RCC 7860 (cell line): ENCODE measurements at regions not wholly inside any gene's neighbourhood (a gene's known extent, or its start where the extent isn't known, plus 50 kb on each side); places are given as distances from the start of the nearest gene placed in this dataset.
"Not testable (repeated sequence)": the region's sequence is repeated elsewhere in the genome, so short reads cannot be mapped to it uniquely, and the experiment has no call there.

Experiments used
- DNase-seq: peaks from one replicate; pipeline ENCODE4 v3.0.0-alpha.2; 2015; ENCODE audit warnings: low spot score
- FAIRE-seq: peaks from 2 replicates; lab custom pipeline; 2012; peaks lifted over from hg19 to GRCh38; lab: Jason Lieb, UNC

DNA sequence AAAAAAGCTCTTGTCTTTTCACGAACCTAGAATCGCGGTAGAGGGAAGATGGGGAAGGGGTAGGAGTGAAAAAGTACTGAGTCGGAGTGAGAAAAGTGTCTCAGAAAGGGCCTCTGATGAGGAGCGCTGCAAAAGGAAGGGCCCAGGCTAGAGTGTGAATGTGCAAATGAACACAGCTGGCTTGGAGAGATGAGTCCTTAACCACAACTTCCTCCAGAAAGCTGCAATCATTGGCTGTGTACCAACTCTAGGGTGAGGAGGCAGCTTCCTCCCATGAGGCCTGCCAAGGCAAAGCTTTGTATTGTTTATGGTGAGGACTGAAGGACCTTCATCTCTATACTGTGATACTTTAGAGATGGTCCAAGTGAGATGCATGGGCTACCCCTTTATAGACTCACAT lies 566.9 kb upstream of the ANO5 start:
- FAIRE-seq (no peak), DNase-seq (peak; percentile 20)

DNA sequence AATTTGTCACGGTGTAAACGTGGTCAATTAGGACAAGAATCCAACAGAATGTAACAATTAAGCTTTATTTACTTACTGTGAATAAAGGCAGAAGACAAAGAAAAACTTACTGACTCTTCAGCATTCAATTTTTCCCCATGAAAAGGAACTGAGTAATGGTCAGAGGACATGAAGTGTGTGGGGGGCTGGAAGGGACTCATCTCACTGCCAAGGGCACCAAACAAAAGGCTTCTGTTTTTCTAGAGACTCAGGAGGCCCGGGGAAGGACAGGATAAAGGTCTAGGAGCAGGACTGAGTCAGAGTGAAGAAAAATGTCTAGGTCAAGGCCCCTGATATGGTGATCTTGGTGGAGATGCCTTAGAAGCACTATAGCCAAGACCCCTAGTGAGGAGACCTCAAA lies 564.2 kb upstream of the ANO5 start:
- DNase-seq, result no peak
- no peak for FAIRE-seq

DNA sequence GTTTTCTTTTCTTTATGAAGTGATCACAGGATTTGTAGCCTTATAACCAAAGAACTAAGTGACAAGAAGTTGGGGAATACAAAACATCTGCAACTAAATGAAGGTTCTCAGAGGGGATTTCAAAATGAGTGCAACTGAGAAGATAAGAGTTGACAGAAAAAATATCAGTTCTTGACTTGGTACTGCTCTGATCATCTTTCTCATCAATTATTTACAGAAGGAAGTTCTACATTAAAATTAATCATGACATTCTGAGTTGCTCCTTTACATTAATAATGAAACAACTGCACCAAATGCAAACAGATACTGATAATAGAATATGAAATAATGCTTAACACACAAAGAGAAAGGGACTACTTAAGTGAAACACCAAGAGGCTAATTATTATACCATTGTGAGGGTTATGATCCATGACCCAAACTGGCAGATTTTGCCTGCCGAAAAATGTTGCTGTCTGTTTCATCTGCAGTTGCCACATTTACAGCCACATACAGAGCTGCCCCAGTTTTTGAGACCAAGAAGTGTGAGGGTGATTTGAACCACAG lies 561.9 kb upstream of the ANO5 start:
- DNase-seq (no peak), FAIRE-seq (no peak)

DNA sequence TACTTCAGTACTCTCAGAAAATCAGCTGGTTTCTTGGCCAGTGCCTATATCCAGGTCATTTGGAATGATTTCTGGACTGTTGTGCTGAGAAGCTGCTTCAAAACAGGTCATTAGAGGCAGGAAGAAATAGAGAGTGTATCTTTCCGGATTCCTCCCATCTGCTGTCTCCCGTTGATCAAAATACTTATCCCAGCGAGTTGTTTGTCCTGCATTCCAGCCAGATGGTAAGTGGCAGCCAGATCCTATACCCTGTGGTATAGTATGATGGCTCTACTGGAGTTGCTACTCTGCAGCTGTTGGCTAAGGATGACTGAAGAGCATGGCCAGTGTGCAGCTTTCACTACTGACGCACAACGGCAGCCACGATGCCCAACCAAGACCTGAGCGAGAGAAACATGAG lies 560.9 kb upstream of the ANO5 start:
- DNase-seq (no peak), FAIRE-seq (no peak)

DNA sequence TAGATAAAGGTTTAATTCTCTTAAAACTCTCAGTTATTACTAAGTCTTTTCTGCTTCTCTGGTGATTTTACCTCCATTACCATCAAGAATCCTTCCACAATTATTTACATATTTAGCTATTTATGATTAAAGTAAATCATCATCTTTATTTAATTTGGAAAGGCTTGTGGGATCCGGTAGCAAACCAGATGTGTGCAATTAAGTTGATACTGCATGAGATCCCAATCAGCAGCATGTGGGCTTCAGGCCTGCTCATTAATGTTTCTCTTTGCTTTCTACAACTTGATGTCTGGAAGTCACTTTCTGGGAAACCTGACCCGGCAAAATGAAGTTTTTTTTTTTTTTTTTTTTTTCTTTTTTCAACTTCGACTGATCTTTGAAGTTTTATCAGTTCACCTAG lies 558.4 kb upstream of the ANO5 start:
- FAIRE-seq (no peak), DNase-seq (no peak)

DNA sequence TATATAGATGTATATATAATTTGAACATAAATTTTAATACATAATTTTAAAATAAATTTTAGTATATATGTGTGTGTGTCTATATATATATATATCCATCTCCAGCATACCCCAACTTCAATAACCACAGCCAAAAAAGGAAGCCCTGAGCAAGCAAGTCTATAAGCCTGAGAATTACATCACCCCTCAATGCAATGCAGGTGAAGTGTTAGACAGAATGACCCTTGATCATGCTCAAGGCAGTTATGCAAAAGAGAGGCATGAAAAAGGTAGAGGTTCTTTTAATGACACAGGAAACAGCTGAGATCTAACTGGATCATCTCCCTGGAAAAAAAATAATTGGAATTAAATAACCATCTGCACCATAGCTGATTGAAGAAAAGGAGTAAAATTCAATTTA lies 557.9 kb upstream of the ANO5 start:
- no peak for DNase-seq
- FAIRE-seq, result no peak

DNA sequence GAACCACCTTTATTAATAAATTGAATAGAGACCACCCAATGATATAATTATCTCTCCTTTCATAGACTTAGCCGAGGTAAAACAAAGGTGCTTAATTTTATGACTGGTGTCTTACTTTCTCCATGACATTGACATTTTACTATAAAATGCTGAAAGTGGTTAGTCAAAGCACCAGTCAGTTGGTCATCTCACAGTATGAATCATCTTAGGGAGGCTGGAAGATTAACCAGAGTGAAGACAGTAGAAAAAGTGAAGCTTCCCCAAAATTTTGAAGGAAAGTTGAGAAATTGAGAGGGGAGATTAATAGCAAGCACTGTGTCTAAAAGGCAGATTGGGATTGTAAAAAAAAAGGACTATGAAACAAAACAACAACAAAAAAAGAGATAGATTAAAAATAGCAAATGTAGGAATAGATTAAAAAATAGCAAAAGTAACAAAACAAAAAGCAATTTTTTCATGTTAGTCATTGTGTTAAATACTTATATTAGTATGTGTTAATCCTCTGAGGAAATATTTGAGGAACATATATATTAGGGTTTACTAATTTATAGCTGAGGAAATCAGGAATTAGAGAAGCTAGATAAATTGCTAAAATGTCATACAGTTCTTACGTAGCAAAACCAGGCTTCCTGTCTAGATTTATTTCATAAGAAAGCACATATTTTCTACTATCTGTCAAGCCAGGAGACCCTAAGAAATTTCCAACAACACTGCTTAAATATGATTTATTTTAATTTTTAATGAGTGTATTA lies 557.3 kb upstream of the ANO5 start:
- FAIRE-seq (no peak), DNase-seq (no peak)

DNA sequence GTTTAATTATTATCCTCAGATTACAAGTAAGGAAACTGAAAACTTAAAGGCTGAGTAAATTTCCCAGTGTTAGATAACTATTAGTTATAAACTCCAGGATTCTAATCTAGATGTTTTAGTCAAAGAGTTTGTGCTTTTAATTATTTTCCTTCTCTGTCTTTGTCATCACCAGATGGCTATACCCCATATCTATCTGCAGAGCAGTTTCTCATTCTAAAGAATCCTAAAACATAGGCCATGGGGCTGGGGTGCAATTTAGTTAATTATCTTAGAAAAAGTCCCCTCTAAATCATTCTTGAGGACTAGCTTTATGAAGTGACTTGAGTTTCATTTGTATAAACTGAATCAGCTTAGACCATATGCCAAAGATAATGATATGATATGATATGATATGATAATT lies 556.3 kb upstream of the ANO5 start:
- FAIRE-seq (no peak), DNase-seq (no peak)

DNA sequence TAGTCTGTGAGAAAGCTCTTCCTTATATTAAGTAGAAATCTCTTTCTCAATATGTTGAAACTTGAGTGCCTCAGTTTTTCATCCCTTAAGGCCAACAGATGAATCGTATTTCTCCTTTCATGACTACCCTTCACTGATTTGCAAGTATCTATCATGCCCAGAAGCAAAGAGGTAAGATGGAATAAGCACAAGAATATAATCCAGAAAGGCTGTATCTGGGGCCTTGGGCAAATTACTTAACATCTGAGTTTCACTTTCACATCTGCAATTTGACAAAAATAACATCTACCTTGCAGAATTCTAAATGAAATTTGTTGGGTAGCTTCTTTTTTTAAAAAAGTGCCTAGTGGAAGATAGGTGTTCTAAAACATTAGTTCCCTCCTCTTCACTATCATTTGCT lies 552.4 kb upstream of the ANO5 start:
- FAIRE-seq (no peak), DNase-seq (no peak)

DNA sequence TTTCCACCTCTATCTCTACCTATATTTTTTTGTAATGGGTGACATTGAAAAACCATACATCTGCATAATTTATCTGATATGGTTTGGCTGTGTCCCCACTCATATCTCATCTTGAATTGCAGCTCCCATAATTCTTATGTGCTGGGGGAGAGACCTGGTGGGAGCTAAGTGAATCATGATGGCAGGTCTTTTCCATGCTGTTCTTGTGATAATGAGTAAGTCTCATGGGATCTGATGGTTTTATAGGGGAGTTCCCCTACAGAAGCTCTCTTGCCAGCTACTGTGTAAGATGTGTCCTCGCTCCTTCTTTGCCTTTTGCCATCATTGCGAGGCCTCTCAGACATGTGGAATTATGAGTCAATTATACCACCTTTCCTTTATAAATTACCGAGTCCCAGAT lies 551.0 kb upstream of the ANO5 start:
- FAIRE-seq (no peak), DNase-seq (no peak)

DNA sequence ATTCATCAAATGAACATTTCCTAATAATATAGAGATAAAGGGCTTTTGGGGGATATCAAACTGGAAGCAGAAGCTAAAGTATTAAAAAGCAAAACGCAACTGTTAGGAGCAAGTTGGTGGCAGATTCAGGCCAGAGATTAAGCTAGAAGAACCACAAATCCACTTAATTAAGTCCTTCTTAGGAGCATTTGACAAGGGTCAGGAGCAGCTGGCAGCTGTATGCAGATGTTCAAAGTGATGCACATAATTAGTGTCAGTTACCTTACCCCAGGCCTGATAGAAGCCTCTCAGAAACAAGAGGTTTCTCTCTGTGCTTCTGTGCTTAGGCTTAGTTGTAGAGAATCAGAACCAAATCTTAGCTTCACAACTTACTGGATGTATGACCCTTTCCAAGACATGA lies 546.5 kb upstream of the ANO5 start:
- DNase-seq, result no peak

DNA sequence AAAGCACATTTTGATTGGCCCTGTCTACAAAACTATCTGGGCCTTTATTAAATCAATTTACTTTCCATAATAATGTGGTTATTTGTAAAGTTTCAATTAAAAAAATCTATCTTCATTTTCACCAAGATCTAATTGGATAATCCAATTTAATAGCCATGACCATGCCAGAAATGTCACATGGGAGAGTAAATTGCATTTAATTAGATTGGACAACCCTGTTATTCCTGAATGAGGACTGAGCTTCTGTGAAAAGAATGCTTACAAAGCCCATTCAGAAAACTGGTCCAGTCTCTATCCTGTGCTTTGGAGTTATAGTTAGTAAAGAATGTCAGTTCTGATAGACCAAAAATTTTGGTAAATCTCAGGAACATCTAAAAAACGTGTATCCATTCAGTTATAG lies 541.9 kb upstream of the ANO5 start:
- DNase-seq, result no peak
- FAIRE-seq, result no peak

More for the DNA sequence above, 546.5 kb upstream of the ANO5 start:
- FAIRE-seq, result no peak

DNA sequence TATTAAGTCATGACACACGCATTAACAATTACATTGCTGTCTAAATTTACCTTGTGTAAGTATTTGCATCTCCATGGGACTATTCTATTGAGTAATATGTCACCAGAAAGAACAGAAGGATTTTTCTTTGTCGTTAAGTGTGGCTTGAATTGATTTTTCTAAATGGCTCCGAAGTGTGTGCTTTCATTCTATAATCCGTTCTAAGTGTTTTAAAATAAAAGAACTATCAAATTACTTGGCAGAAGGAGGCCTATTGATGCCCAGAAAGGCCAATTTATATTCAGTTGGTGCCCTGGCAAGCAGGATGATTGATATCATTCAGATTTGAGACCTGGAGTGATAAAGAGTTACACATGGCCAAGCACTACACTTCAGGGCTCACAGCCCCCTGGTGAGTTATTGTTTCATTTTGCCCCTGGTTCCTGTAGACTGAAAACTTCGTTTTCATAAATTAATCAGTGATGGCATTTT lies 538.9 kb upstream of the ANO5 start:
- no peak for FAIRE-seq
- no peak for DNase-seq

DNA sequence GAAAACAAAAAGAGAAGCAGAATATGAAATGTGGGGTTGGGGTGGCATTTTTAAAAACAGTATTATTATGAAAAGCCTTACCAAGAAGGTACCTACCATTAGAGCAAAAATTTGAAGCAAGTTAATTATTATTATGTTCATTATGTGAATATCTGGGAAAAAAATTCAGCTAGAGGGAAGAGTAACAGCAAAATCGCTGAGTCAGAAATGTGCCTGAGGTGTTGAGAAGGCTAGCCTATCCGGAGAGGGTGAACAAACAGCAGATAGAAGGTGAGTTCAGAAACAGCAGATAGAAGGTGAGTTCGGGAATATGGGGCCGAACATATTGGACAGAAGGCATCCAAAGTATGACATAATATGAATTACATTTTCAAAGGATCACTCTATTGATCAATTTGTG lies 536.8 kb upstream of the ANO5 start:
- no peak for DNase-seq
- FAIRE-seq, result no peak

DNA sequence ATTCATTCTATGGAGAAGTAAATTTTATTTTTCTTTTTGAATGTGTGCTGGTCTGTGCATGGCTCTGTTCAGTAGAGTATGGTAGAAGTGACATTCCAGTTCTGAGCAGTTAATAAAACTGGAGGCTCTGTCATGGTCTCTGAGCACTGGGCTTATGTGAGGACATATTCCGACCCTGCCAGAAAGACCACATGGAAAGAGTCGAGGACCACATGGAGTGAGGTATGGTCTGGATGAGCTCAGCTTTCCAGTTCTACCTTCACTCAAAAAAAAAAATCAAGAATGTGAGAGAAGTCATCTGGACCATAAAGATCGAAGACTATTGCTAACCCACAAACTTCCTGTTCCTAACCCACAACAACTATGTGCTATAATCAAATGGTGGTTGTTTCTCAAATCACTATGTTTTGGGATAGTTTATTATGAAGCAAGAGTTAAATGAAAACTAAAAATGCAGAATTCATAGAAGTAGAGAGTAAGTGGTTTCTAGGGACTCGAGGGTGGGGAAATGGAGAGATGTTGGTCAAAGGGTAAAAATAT lies 534.2 kb upstream of the ANO5 start:
- DNase-seq, result no peak
- no peak for FAIRE-seq

DNA sequence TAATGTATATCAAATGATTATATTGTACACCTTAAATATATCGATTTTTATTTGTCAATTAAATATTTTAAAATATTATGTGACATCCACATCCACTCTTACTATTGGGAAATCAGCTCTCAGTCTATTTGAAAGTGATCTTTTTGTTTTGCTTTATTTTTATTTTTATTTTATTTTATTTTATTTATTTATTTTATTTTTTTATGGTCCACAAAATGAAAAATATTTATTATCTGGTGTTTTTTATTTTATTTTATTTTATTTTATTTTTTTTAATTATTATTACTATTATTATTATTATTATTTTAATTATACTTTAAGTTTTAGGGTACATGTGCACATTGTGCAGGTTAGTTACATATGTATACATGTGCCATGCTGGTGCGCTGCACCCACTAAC lies 533.5 kb upstream of the ANO5 start:
- DNase-seq, result not testable (repeated sequence)
- FAIRE-seq, result peak; percentile 41

DNA sequence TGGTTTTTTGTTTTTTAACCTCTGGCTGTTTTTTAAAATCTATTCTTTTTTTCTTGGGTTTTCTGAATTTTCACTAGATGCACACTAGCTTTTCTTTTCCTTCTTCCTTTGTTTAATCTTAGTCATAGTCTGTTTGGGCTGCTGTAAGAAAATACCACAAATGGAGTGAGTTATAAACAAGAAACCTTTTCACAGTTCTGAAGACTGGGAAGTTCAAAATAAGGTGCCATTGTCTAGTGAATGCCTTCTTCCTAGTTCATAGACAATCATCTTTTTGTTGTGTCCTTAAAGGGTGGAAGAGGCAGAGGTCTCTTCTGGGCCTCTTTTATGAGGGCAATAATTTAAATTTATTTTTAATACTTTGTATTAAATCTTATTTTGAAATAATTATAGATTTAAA lies 532.9 kb upstream of the ANO5 start:
- no peak for FAIRE-seq
- DNase-seq, result no peak

DNA sequence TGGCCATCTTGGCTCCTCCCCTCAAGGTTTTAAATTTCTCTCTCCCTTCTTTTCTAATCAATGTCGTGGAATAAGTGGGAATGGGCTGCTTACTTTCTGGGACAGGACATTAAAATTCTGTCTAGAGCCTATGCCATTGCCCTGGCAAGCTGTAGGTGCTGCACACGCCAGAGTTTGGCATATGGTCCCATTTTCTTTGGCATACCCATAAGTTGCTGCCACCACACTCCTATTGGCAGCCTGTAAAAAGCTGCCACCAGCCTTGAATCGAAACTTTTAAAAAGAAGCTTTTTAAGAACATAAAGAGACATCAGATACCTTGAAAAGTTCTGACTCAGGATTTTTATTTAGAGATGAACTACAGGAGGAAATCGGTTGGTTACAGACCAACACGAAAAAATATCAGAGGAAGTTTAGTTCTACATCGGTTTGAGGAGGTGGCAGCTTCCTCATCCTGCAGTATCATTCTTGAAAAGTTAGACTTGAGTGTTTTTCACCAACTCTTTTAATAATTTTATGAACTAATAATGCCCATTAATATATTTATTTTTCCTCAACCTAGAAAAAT lies 517.8 kb upstream of the ANO5 start:
- DNase-seq (no peak), FAIRE-seq (no peak)

DNA sequence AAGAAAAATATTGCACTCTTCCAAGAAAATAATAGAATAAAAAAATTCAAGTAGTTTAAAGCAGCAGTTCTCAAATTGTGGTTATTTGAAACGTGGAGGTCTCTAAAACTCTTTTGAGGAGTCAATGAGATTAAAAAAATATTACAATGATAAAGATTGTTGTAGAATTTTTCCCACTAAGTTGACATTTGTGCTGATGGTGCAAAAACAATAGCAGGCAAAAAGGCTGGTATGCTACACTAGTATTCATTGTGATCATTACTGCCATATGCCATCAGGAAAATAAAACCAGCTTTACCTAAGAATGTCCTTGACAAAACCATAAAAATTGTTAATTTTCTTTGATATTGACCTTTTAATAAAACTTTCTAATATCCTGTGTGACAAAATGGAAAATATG lies 505.2 kb upstream of the ANO5 start:
- FAIRE-seq, result no peak
- DNase-seq, result no peak

DNA sequence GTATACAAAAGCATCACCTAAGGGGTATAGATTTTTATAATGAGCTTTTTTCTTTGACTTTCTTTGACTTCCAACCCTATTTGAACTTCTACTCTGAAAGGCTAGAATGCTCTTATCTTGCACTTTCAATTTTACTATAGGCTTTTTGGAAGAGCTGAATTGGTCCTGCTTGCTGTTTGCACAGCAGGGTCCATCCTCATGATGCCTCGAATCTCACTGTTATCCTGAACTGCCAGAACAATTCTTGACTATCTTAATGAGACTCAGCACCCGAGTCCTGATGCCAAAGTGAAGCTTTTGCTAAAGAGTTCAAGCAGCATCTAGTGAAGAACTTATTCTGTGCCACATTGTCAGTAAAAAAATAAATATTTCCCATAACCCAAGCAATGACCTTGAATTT lies 488.3 kb upstream of the ANO5 start:
- DNase-seq (no peak), FAIRE-seq (no peak)

DNA sequence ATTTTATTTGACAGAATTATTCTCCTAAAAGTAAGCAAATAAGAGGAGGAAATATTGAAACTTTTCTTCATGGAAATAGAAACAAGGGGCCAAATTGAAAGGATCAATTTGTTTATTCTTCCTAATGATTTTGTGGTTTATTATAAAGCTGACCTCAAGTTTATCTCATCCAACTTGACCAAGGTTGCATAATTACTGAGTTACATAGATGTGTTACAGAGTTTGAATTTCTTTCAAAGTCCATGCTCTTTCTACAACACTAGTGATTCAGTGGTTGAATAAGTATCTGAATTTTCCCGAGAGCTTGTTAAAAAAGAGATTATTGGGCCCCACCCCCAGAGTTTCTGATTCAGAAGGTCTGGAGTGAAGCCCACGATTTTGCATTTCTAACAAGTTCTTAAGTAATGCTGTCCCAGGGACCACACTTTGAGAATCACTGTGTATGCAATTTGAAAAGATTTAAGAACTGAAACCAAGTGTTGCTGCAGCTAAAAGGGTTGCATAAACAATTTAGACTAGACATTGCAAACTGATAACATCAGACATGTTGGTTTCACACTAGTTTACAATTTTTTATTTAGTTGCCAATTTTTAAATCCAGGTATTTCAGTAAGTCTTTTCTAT lies 485.7 kb upstream of the ANO5 start:
- FAIRE-seq (no peak), DNase-seq (no peak)

DNA sequence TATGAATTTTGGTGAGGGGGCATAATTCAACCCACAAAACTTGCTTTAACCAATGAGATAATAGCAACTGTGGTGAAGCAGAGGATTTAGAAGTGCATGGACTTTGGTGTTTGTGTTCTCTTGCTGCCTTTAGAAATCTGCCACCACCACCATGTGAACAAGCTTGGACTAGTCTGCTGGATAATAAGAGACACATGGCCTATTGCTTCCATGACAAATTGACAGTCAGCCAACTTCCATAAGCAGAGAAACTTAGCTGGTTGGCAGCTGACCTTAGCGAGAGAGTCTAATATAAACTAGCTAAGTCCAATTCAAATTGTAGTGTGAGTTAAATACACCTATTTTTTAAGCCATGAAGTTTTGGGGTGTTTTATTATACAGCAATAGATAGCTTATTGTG lies 482.1 kb upstream of the ANO5 start:
- no peak for FAIRE-seq

More for the DNA sequence above, 482.1 kb upstream of the ANO5 start:
- no peak for DNase-seq
